ENCODE measurements at regions not wholly inside any gene's neighbourhood (a gene's known extent, or its start where the extent isn't known, plus 50 kb on each side); places are given as distances from the start of the nearest gene placed in this dataset.

- TF ChIP-seq POLR2A (IDR thresholded peaks at IDR 0.05): no peak
- TF ChIP-seq, protein P1, sequence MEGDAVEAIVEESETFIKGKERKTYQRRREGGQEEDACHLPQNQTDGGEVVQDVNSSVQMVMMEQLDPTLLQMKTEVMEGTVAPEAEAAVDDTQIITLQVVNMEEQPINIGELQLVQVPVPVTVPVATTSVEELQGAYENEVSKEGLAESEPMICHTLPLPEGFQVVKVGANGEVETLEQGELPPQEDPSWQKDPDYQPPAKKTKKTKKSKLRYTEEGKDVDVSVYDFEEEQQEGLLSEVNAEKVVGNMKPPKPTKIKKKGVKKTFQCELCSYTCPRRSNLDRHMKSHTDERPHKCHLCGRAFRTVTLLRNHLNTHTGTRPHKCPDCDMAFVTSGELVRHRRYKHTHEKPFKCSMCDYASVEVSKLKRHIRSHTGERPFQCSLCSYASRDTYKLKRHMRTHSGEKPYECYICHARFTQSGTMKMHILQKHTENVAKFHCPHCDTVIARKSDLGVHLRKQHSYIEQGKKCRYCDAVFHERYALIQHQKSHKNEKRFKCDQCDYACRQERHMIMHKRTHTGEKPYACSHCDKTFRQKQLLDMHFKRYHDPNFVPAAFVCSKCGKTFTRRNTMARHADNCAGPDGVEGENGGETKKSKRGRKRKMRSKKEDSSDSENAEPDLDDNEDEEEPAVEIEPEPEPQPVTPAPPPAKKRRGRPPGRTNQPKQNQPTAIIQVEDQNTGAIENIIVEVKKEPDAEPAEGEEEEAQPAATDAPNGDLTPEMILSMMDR (IDR thresholded peaks at IDR 0.05): no peak
Observed at GRCh38 chr7:46157931-46158330, 236.9 kb upstream of the IGFBP3 start.

Measured in thyroid gland (tissue), 4 donors.